HEK293 (cell line): ENCODE measurements at regions not wholly inside any gene's neighbourhood (a gene's known extent, or its start where the extent isn't known, plus 50 kb on each side); places are given as distances from the start of the nearest gene placed in this dataset.
A peak's percentile ranks its signal among the peaks of the same experiment; 100 is the strongest.

Experiments used
- CTCF ChIA-PET: fragments of 350-600 bp; formaldehyde crosslinking; extraction: SDS; loops from one replicate; lab custom pipeline; 2021; ENCODE audit warnings: antibody characterized with exemption; lab: Yijun Ruan, JAX
- POLR2A ChIA-PET: fragments of 300-600 bp; formaldehyde crosslinking; extraction: SDS; loops from one replicate; lab custom pipeline; 2020; ENCODE audit warnings: antibody characterized with exemption, inconsistent platforms; lab: Yijun Ruan, JAX
- H3K27ac ChIP-seq: fragments of 200-500 bp; sonication (Bioruptor generic); 2 replicates; pipeline ENCODE4 v1.5.1; 2014; ENCODE audit warnings: low read depth, low read length, control low read depth, inconsistent platforms; ENCODE audit errors: extremely low read depth
- H3K36me3 ChIP-seq, 2 experiments: fragments of 200-500 bp in 1 of 2; sonication (Bioruptor generic) in 1 of 2; 1 replicate in 1 of 2; 2 replicates in 1 of 2; pipeline ENCODE4 v1.5.1; 2014 to 2017; ENCODE audit warnings: inconsistent platforms in 2 of 2, low read length in 2 of 2; ENCODE audit not compliant: control insufficient read depth in 2 of 2, insufficient read depth in 1 of 2
- H3K4me1 ChIP-seq: fragments of 200-500 bp; sonication (Bioruptor generic); 2 replicates; pipeline ENCODE4 v1.5.1; 2014; ENCODE audit warnings: mild to moderate bottlenecking, low read length, inconsistent platforms; ENCODE audit not compliant: control insufficient read depth, insufficient read depth
- H3K4me3 ChIP-seq: 2 replicates; pipeline ENCODE4 v1.5.1; 2011; ENCODE audit warnings: low read depth, mild to moderate bottlenecking, control low read depth, low read length, moderate library complexity
- H3K9me3 ChIP-seq: fragments of 200-500 bp; sonication (Bioruptor generic); 2 replicates; pipeline ENCODE4 v1.5.1; 2014; ENCODE audit warnings: low read depth, low read length, inconsistent platforms; ENCODE audit not compliant: control insufficient read depth, insufficient read depth
- EGR2 ChIP-seq: fragments of 450-650 bp; formaldehyde crosslinking; IDR thresholded peaks from 2 replicates; pipeline ENCODE4 v1.5.1; 2016; ENCODE audit warnings: low read depth, missing biosample characterization, missing genetic modification characterization
- GLIS2 ChIP-seq: fragments of 450-650 bp; formaldehyde crosslinking; IDR thresholded peaks from 2 replicates; pipeline ENCODE4 v1.5.1; 2016; ENCODE audit warnings: missing biosample characterization, missing genetic modification characterization
- HIC1 ChIP-seq: fragments of 450-650 bp; formaldehyde crosslinking; IDR thresholded peaks from 2 replicates; pipeline ENCODE4 v1.5.1; 2016; ENCODE audit warnings: missing biosample characterization, missing genetic modification characterization
- HOXD13 ChIP-seq: sonication (generic); formaldehyde crosslinking; IDR thresholded peaks from 2 replicates; pipeline ENCODE4 v1.8.0; 2022; ENCODE audit warnings: missing genetic modification reagents, borderline replicate concordance
- KLF16 ChIP-seq: fragments of 450-650 bp; formaldehyde crosslinking; IDR thresholded peaks from 2 replicates; pipeline ENCODE4 v1.5.1; 2017; ENCODE audit warnings: missing biosample characterization, missing genetic modification characterization
- KLF8 ChIP-seq: fragments of 450-650 bp; formaldehyde crosslinking; IDR thresholded peaks from 2 replicates; pipeline ENCODE4 v1.5.1; 2016; ENCODE audit warnings: missing biosample characterization, missing genetic modification characterization
- REPIN1 ChIP-seq: fragments of 450-650 bp; formaldehyde crosslinking; IDR thresholded peaks from 2 replicates; pipeline ENCODE4 v1.5.1; 2017; ENCODE audit warnings: missing biosample characterization, missing genetic modification characterization, low read depth
- ZBTB21 ChIP-seq: fragments of 450-650 bp; formaldehyde crosslinking; IDR thresholded peaks from 2 replicates; pipeline ENCODE4 v1.5.1; 2017; ENCODE audit warnings: missing biosample characterization, missing genetic modification characterization
- ZFP69B ChIP-seq: fragments of 450-650 bp; formaldehyde crosslinking; IDR thresholded peaks from 2 replicates; pipeline ENCODE4 v1.5.1; 2016; ENCODE audit warnings: missing biosample characterization, missing genetic modification characterization
- ZNF146 ChIP-seq: fragments of 450-650 bp; formaldehyde crosslinking; IDR thresholded peaks from 2 replicates; pipeline ENCODE4 v1.5.1; 2016; ENCODE audit warnings: missing biosample characterization, missing genetic modification characterization
- ZNF16 ChIP-seq: fragments of 450-650 bp; formaldehyde crosslinking; IDR thresholded peaks from 2 replicates; pipeline ENCODE4 v1.5.1; 2016; ENCODE audit warnings: low read depth, missing biosample characterization, missing genetic modification characterization
- ZNF174 ChIP-seq: fragments of 450-650 bp; formaldehyde crosslinking; IDR thresholded peaks from 2 replicates; pipeline ENCODE4 v1.5.0; 2017; ENCODE audit warnings: missing biosample characterization, mild to moderate bottlenecking, missing genetic modification characterization
- ZNF23 ChIP-seq: fragments of 450-650 bp; formaldehyde crosslinking; IDR thresholded peaks from 2 replicates; pipeline ENCODE4 v1.5.1; 2016; ENCODE audit warnings: missing biosample characterization, missing genetic modification characterization, borderline replicate concordance
- ZNF362 ChIP-seq: fragments of 450-650 bp; formaldehyde crosslinking; IDR thresholded peaks from 2 replicates; pipeline ENCODE4 v1.5.1; 2016; ENCODE audit warnings: missing biosample characterization, missing genetic modification characterization
- ZNF391 ChIP-seq: fragments of 450-650 bp; formaldehyde crosslinking; IDR thresholded peaks from 2 replicates; pipeline ENCODE4 v1.5.1; 2016; ENCODE audit warnings: low read depth, missing biosample characterization, missing genetic modification characterization, borderline replicate concordance
- ZNF423 ChIP-seq: fragments of 450-650 bp; formaldehyde crosslinking; IDR thresholded peaks from 2 replicates; pipeline ENCODE4 v1.5.1; 2016; ENCODE audit warnings: missing biosample characterization, missing genetic modification characterization
- ZNF433 ChIP-seq: fragments of 450-650 bp; formaldehyde crosslinking; IDR thresholded peaks from 2 replicates; pipeline ENCODE4 v1.5.1; 2016; ENCODE audit warnings: missing biosample characterization, missing genetic modification characterization, low read depth
- ZNF600 ChIP-seq: fragments of 450-650 bp; formaldehyde crosslinking; IDR thresholded peaks from 2 replicates; pipeline ENCODE4 v1.5.1; 2016; ENCODE audit warnings: missing biosample characterization, missing genetic modification characterization
- ZNF629 ChIP-seq: fragments of 450-650 bp; formaldehyde crosslinking; IDR thresholded peaks from 2 replicates; pipeline ENCODE4 v1.5.1; 2017; ENCODE audit warnings: missing biosample characterization, missing genetic modification characterization
- ZNF777 ChIP-seq: fragments of 450-650 bp; formaldehyde crosslinking; IDR thresholded peaks from 2 replicates; pipeline ENCODE4 v1.5.1; 2017; ENCODE audit warnings: missing biosample characterization, missing genetic modification characterization, borderline replicate concordance
- TF ChIP-seq, protein P1 (sequence below): fragments of 450-650 bp; formaldehyde crosslinking; IDR thresholded peaks from 2 replicates; pipeline ENCODE4 v1.5.1; 2017; ENCODE audit warnings: missing biosample characterization, missing genetic modification characterization

- TF ChIP-seq ZNF174, result no peak
- no peak for TF ChIP-seq ZBTB21 (tag by site-specific recombination)
- TF ChIP-seq ZNF777 (tag by site-specific recombination), result no peak
- TF ChIP-seq ZNF600 (tag by site-specific recombination), result no peak
- no peak for TF ChIP-seq EGR2 (tag by site-specific recombination)
- TF ChIP-seq ZNF23 (tag by site-specific recombination), result no peak
- no peak for TF ChIP-seq ZNF391
- no peak for TF ChIP-seq ZNF629
- TF ChIP-seq ZNF423 (tag by site-specific recombination), result no peak
- no peak for TF ChIP-seq ZFP69B (tag by site-specific recombination)
- TF ChIP-seq, protein P1, sequence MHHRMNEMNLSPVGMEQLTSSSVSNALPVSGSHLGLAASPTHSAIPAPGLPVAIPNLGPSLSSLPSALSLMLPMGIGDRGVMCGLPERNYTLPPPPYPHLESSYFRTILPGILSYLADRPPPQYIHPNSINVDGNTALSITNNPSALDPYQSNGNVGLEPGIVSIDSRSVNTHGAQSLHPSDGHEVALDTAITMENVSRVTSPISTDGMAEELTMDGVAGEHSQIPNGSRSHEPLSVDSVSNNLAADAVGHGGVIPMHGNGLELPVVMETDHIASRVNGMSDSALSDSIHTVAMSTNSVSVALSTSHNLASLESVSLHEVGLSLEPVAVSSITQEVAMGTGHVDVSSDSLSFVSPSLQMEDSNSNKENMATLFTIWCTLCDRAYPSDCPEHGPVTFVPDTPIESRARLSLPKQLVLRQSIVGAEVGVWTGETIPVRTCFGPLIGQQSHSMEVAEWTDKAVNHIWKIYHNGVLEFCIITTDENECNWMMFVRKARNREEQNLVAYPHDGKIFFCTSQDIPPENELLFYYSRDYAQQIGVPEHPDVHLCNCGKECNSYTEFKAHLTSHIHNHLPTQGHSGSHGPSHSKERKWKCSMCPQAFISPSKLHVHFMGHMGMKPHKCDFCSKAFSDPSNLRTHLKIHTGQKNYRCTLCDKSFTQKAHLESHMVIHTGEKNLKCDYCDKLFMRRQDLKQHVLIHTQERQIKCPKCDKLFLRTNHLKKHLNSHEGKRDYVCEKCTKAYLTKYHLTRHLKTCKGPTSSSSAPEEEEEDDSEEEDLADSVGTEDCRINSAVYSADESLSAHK, result no peak
- TF ChIP-seq ZNF433 (tag by site-specific recombination), result no peak
- TF ChIP-seq HIC1 (tag by site-specific recombination), result no peak
- TF ChIP-seq KLF8 (tag by site-specific recombination), result no peak
- no peak for TF ChIP-seq KLF16 (tag by site-specific recombination)
- TF ChIP-seq, all 188 proteins: peak for 0
- H3K36me3 ChIP-seq, result no peaks in the 10 kb centered on the region
- ChIA-PET CTCF (interaction anchor here (0.6 to 2.1 kb wide), 3 partner anchors 10 to 112 kb away, joined by 3 to 5 read pairs (median 4); no protein-coding TSS in a partner anchor), POLR2A (no interaction called here)
- H3K27ac ChIP-seq, result no peak overlapping the region
- no peaks in the 10 kb centered on the region for H3K4me1 ChIP-seq
- H3K9me3 ChIP-seq, result no peaks in the 10 kb centered on the region
- no peak overlapping the region for H3K4me3 ChIP-seq
Measured at GRCh38 chr12:124661341-124661740, 93.9 kb upstream of the NCOR2 start.

- ChIA-PET POLR2A (interaction anchor here (0.7 kb wide), 1 partner anchor 170 kb away, joined by 6 read pairs; no protein-coding TSS in a partner anchor), CTCF (no interaction called here)
- H3K36me3 ChIP-seq, result no peaks in the 10 kb centered on the region
- H3K4me3 ChIP-seq, result no peak overlapping the region
- no peak overlapping the region for H3K27ac ChIP-seq
- TF ChIP-seq GLIS2 (no peak), ZNF16 (tag by site-specific recombination) (no peak)
- TF ChIP-seq, all 188 proteins: peak for 0
- Histone ChIP-seq H3K4me1 (no peaks in the 10 kb centered on the region), H3K9me3 (no peaks in the 10 kb centered on the region)
Measured at GRCh38 chr12:124660851-124661250, 93.4 kb upstream of the NCOR2 start.

- H3K27ac ChIP-seq, result no peak overlapping the region
- H3K4me1 ChIP-seq, result no peaks in the 10 kb centered on the region
- TF ChIP-seq ZNF433 (tag by site-specific recombination) (no peak), ZNF362 (tag by site-specific recombination) (no peak), ZNF423 (tag by site-specific recombination) (no peak), ZNF146 (peak; percentile 90), REPIN1 (tag by site-specific recombination) (no peak), HOXD13 (CRISPR knock-in tag) (no peak)
- POLR2A ChIA-PET, result no interaction called here
- H3K36me3 ChIP-seq, result no peaks in the 10 kb centered on the region
- CTCF ChIA-PET, result interaction anchor here (1.0 kb wide), 1 partner anchor 109 kb away, joined by 3 read pairs; no protein-coding TSS in a partner anchor
- H3K9me3 ChIP-seq, result no peaks in the 10 kb centered on the region
- no peak overlapping the region for H3K4me3 ChIP-seq
Measured at GRCh38 chr12:124658806-124659402, 91.5 kb upstream of the NCOR2 start.
